Endodermal cell (in vitro differentiated cells): ENCODE measurements at regions not wholly inside any gene's neighbourhood (a gene's known extent, or its start where the extent isn't known, plus 50 kb on each side); places are given as distances from the start of the nearest gene placed in this dataset.

Experiments
- DNase-seq: peaks from one replicate; pipeline ENCODE4 v3.0.0-alpha.2; 2017
- H3K27ac ChIP-seq: 2 replicates; pipeline ENCODE4 v1.5.1; 2013; ENCODE audit warnings: mild to moderate bottlenecking, low read depth, low read length, moderate library complexity
- H3K27me3 ChIP-seq: 2 replicates; pipeline ENCODE4 v1.6.1; 2013; ENCODE audit warnings: mild to moderate bottlenecking, low read length, moderate library complexity; ENCODE audit not compliant: insufficient read depth, control insufficient read depth, poor library complexity, severe bottlenecking
- H3K36me3 ChIP-seq: 2 replicates; pipeline ENCODE4 v1.7.0; 2013; ENCODE audit warnings: mild to moderate bottlenecking, low read length, moderate library complexity; ENCODE audit not compliant: control insufficient read depth, insufficient read depth
- H3K4me1 ChIP-seq: one replicate; pipeline ENCODE4 v1.7.0; 2013; ENCODE audit warnings: low read length; ENCODE audit not compliant: control insufficient read depth, insufficient read depth
- H3K4me3 ChIP-seq: 2 replicates; pipeline ENCODE4 v1.5.1; 2013; ENCODE audit warnings: mild to moderate bottlenecking, low read length, moderate library complexity
- H3K9ac ChIP-seq: 2 replicates; pipeline ENCODE4 v1.6.1; 2013; ENCODE audit warnings: mild to moderate bottlenecking, low read length, moderate library complexity; ENCODE audit not compliant: poor library complexity, severe bottlenecking; ENCODE audit errors: extremely low read depth
- H3K9me3 ChIP-seq: 2 replicates; pipeline ENCODE4 v1.6.1; 2013; ENCODE audit warnings: mild to moderate bottlenecking, low read length, moderate library complexity; ENCODE audit not compliant: control insufficient read depth
- H3K27ac Mint-ChIP-seq: 2 replicates; pipeline ENCODE4 v1.8.0; 2020; ENCODE audit warnings: mixed read lengths
- H3K27me3 Mint-ChIP-seq: 2 replicates; pipeline ENCODE4 v1.8.0; 2021; ENCODE audit warnings: mild to moderate bottlenecking, mixed read lengths; ENCODE audit not compliant: insufficient read depth
- H3K36me3 Mint-ChIP-seq: 2 replicates; pipeline ENCODE4 v1.8.0; 2020; ENCODE audit warnings: low read depth, mixed read lengths
- H3K4me1 Mint-ChIP-seq: 2 replicates; pipeline ENCODE4 v1.8.0; 2020; ENCODE audit warnings: mixed read lengths
- H3K4me3 Mint-ChIP-seq: 2 replicates; pipeline ENCODE4 v1.8.0; 2020; ENCODE audit warnings: mild to moderate bottlenecking, moderate library complexity, mixed read lengths
- H3K9me3 Mint-ChIP-seq: 2 replicates; pipeline ENCODE4 v1.8.0; 2020; ENCODE audit warnings: mild to moderate bottlenecking, mixed read lengths
- CTCF ChIP-seq: fragments of 200-600 bp; sonication (generic); conservative IDR thresholded peaks from 2 replicates; pipeline ENCODE4 v1.5.0; 2021; ENCODE audit warnings: antibody characterized with exemption, mild to moderate bottlenecking
- WGBS, 2 experiments: methylation state at CpG; one replicate each; pipeline versions ENCODE4 v1.1.5 to v1.1.7; 2013; ENCODE audit warnings: missing lambda C conversion rate in 2 of 2, mixed read lengths in 1 of 2; ENCODE audit not compliant: insufficient coverage in 1 of 2, insufficient read length in 1 of 2; 5-methylcytosine and 5-hydroxymethylcytosine counted together

- no peaks in the 10 kb centered on the region for H3K36me3 Mint-ChIP-seq
- Histone ChIP-seq H3K9ac (no peak overlapping the region), H3K4me3 (no peak overlapping the region), H3K27me3 (no peaks in the 10 kb centered on the region), H3K9me3 (no peaks in the 10 kb centered on the region), H3K27ac (no peak overlapping the region), H3K36me3 (no peaks in the 10 kb centered on the region), H3K4me1 (no peaks in the 10 kb centered on the region)
- 88 to 100% methylated on average over 2 of the region's 2 CpGs for WGBS, 2 experiments
- no peak overlapping the region for H3K4me3 Mint-ChIP-seq
- H3K27me3 Mint-ChIP-seq, result no peaks in the 10 kb centered on the region
- no peak for DNase-seq
- H3K4me1 Mint-ChIP-seq, result peaks cover 8% of the 10 kb centered on the region
- no peaks in the 10 kb centered on the region for H3K9me3 Mint-ChIP-seq
- H3K27ac Mint-ChIP-seq, result peak overlapping the region; percentile 37
- TF ChIP-seq CTCF, result no peak
Observed at GRCh38 chr20:12596863-12597262, 411.9 kb upstream of the SPTLC3 start.

DNA sequence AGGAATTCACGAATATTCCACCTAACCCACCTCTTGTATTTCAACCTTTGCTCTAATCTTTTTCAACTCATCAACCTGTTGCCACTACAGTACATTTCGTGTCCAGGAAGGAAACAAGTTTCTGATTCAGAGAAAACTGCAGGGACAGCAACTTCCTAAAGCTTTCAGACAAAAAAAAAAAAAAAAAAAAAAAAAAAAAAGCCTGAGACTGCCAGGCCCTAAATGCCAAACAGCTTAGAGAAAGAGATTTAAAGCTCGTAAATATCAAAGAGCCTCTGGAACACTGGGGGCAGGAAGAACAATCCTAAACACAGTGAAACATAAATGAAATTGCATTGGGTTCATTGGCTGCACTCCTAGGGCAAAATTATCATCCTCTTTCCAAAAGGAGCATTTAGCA is 411.2 kb upstream of the SPTLC3 start:
- WGBS, 2 experiments, result 90 to 100% methylated on average over 2 to 3 of the region's 3 CpGs
- no peak for DNase-seq
- no peaks in the 10 kb centered on the region for H3K9me3 Mint-ChIP-seq
- no peaks in the 10 kb centered on the region for H3K36me3 Mint-ChIP-seq
- Histone ChIP-seq H3K4me3 (no peak overlapping the region), H3K9me3 (no peaks in the 10 kb centered on the region), H3K9ac (no peak overlapping the region), H3K27ac (no peak overlapping the region), H3K4me1 (no peaks in the 10 kb centered on the region), H3K36me3 (no peaks in the 10 kb centered on the region), H3K27me3 (no peaks in the 10 kb centered on the region)
- peaks cover 3% of the 10 kb centered on the region for H3K4me1 Mint-ChIP-seq
- H3K27me3 Mint-ChIP-seq, result no peaks in the 10 kb centered on the region
- H3K27ac Mint-ChIP-seq, result no peak overlapping the region
- TF ChIP-seq CTCF, result no peak
- no peak overlapping the region for H3K4me3 Mint-ChIP-seq

GRCh38 chr20:12598894-12599293 is 409.9 kb upstream of the SPTLC3 start:
- H3K9ac ChIP-seq, result no peak overlapping the region
- Mint-ChIP-seq H3K36me3 (no peaks in the 10 kb centered on the region), H3K4me1 (peaks cover 3% of the 10 kb centered on the region), H3K27ac (no peak overlapping the region), H3K4me3 (no peak overlapping the region), H3K9me3 (no peaks in the 10 kb centered on the region), H3K27me3 (no peaks in the 10 kb centered on the region)
- no peaks in the 10 kb centered on the region for H3K27me3 ChIP-seq
- no peaks in the 10 kb centered on the region for H3K9me3 ChIP-seq
- 96 to 100% methylated on average over 1 to 3 of the region's 3 CpGs for WGBS, 2 experiments
- TF ChIP-seq CTCF, result no peak
- no peak overlapping the region for H3K4me3 ChIP-seq
- H3K4me1 ChIP-seq, result no peaks in the 10 kb centered on the region
- no peak overlapping the region for H3K27ac ChIP-seq
- no peak for DNase-seq
- no peaks in the 10 kb centered on the region for H3K36me3 ChIP-seq
